Chondrocyte (in vitro differentiated cells): ENCODE measurements at regions not wholly inside any gene's neighbourhood (a gene's known extent, or its start where the extent isn't known, plus 50 kb on each side); places are given as distances from the start of the nearest gene placed in this dataset.
"Not testable (repeated sequence)": the region's sequence is repeated elsewhere in the genome, so short reads cannot be mapped to it uniquely, and the experiment has no call there.

Experiments used
- DNase-seq: peaks from one replicate; pipeline ENCODE4 v3.0.0; 2021; ENCODE audit warnings: mixed read lengths, low spot score
- H3K27ac Mint-ChIP-seq: one replicate; pipeline ENCODE4 v1.8.0; 2021; ENCODE audit warnings: mild to moderate bottlenecking, moderate library complexity, mixed read lengths; ENCODE audit not compliant: unreplicated experiment
- H3K27me3 Mint-ChIP-seq: 2 replicates; pipeline ENCODE4 v1.8.0; 2021; ENCODE audit warnings: low read depth, mixed read lengths
- H3K36me3 Mint-ChIP-seq: 2 replicates; pipeline ENCODE4 v1.8.0; 2021; ENCODE audit warnings: low read depth, mixed read lengths
- H3K4me1 Mint-ChIP-seq: 2 replicates; pipeline ENCODE4 v1.8.0; 2021; ENCODE audit warnings: low read depth, mild to moderate bottlenecking, mixed read lengths
- H3K4me3 Mint-ChIP-seq: one replicate; pipeline ENCODE4 v1.8.0; 2021; ENCODE audit warnings: mild to moderate bottlenecking, moderate library complexity, mixed read lengths; ENCODE audit not compliant: unreplicated experiment
- H3K9me3 Mint-ChIP-seq: 2 replicates; pipeline ENCODE4 v1.8.0; 2021; ENCODE audit warnings: low read depth, mixed read lengths
- TF ChIP-seq, protein P1 (sequence below): fragments of 200-600 bp; sonication (generic); IDR thresholded peaks from 2 replicates; pipeline ENCODE4 v1.5.0; 2021; ENCODE audit warnings: antibody characterized with exemption, mild to moderate bottlenecking, moderate library complexity

DNA sequence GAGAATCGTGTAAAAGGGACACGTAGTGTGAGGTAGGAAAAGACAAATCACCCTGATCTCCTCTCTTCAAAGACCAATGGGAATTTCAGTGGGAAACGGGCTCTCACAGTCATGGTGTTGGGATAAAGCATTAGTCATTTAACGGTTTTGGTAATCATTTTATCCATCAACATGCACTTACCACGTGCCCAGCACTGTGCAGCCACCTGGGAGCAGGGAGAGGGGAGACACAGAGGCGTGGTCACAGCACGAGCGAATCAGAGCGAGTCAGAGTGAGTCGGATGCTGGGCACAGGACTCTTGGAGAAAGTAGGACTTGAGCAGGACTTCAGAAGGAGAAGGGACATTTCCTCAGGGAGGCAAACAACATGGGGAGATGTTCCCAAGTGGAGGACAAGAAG lies 130.8 kb downstream of the MINAR1 start:
- Mint-ChIP-seq H3K4me1 (no peaks in the 10 kb centered on the region), H3K27ac (no peak overlapping the region), H3K27me3 (peaks cover 18% of the 10 kb centered on the region), H3K9me3 (peaks cover 7% of the 10 kb centered on the region), H3K36me3 (no peaks in the 10 kb centered on the region), H3K4me3 (no peak overlapping the region)
- TF ChIP-seq, protein P1, sequence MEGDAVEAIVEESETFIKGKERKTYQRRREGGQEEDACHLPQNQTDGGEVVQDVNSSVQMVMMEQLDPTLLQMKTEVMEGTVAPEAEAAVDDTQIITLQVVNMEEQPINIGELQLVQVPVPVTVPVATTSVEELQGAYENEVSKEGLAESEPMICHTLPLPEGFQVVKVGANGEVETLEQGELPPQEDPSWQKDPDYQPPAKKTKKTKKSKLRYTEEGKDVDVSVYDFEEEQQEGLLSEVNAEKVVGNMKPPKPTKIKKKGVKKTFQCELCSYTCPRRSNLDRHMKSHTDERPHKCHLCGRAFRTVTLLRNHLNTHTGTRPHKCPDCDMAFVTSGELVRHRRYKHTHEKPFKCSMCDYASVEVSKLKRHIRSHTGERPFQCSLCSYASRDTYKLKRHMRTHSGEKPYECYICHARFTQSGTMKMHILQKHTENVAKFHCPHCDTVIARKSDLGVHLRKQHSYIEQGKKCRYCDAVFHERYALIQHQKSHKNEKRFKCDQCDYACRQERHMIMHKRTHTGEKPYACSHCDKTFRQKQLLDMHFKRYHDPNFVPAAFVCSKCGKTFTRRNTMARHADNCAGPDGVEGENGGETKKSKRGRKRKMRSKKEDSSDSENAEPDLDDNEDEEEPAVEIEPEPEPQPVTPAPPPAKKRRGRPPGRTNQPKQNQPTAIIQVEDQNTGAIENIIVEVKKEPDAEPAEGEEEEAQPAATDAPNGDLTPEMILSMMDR: no peak
- no peak for DNase-seq

DNA sequence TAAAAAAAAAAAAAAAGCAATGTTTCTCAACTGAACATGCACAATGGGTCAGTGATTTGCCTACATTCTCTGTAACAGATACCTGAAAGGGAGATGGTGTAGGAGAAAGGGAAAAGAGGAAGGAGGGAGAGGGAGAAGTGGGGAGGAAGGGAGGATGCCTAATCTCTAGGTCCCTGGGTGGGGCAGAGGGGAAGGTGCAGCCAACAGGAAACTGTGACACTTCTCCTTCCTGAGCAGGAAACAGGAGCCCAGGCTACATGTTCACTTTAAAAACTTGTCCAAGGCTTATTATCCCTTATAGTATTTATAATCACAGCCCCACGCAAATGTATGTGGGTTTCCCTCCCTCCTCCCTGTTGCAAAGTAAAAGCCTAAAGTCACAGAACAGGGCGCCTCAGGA lies 137.9 kb downstream of the MINAR1 start:
- H3K27ac Mint-ChIP-seq: no peak overlapping the region
- peaks cover 14% of the 10 kb centered on the region for H3K9me3 Mint-ChIP-seq
- TF ChIP-seq, protein P1: no peak
- H3K36me3 Mint-ChIP-seq: peaks cover 2% of the 10 kb centered on the region
- H3K4me3 Mint-ChIP-seq: no peak overlapping the region
- no peaks in the 10 kb centered on the region for H3K4me1 Mint-ChIP-seq
- H3K27me3 Mint-ChIP-seq: peaks cover 2% of the 10 kb centered on the region
- no peak for DNase-seq

DNA sequence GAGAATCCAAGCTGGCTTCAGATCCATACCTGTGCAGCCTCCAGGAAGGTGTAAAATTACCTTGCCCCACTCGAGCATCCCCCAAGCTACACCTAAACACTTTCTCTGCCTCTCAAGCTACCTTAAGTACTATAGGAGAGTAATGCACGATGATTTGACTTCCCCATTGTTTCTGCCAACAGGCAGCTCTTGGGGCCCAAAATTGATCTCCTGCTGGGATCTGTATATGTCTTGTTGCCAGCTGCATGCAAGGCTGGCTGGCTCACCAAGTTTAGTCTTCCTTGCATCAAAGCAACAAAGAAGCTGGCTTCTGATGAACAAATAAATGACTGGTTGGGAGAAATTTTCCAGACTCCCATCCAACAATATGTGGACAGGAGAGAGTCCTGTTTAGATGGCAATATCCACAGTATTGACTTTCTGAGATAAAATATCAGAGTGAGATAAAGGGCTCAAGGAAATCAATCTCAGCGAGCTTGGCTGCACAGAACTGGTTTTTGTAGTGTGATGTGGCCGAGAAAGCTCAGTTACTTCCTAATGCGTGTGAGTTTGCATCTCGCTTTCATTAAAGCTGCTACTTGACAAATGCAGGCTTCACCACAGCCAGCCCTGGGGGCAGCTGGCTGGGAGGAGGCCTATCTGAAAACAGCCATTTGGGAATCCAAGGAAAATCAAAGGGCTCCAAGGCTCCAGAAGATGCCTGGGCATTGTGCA lies 140.7 kb downstream of the MINAR1 start:
- peaks cover 7% of the 10 kb centered on the region for H3K9me3 Mint-ChIP-seq
- TF ChIP-seq, protein P1: no peak
- no peak overlapping the region for H3K27ac Mint-ChIP-seq
- no peaks in the 10 kb centered on the region for H3K4me1 Mint-ChIP-seq
- peaks cover 2% of the 10 kb centered on the region for H3K36me3 Mint-ChIP-seq
- DNase-seq: no peak
- H3K27me3 Mint-ChIP-seq: peaks cover 4% of the 10 kb centered on the region
- H3K4me3 Mint-ChIP-seq: no peak overlapping the region

DNA sequence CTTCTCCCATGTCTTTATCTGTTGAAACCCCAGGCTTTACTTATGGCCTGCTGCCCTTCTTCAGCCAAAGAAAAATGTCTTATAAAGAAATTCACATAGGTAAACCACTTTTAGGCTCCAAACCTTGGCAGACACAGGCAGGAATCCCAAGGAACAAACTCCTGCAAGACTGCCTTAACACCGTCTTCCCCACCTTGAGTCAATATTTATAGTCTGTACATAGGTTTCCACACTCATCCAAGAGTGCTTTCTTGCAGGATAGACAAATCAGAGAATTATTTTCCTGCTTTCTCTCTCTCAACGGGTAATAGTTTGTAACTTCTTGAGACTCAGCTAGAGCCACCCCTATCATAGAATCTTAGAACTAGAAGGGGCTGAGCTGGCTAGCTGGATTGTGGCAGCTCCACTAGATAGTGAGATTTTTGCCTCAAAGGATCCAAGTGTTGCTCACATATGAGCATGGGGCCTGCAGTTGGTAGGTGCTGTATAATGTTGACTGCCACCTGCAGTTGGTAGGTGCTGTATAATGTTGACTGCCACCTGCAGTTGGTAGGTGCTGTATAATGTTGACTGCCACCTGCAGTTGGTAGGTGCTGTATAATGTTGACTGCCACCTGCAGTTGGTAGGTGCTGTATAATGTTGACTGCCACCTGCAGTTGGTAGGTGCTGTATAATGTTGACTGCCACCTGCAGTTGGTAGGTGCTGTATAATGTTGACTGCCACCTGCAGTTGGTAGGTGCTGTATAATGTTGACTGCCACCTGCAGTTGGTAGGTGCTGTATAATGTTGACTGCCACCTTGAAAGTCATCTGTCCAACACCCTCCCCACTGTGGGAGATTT lies 142.5 kb downstream of the MINAR1 start:
- not testable (repeated sequence) for H3K4me1 Mint-ChIP-seq, H3K9me3 Mint-ChIP-seq, H3K36me3 Mint-ChIP-seq, H3K4me3 Mint-ChIP-seq, DNase-seq, H3K27me3 Mint-ChIP-seq, H3K27ac Mint-ChIP-seq

DNA sequence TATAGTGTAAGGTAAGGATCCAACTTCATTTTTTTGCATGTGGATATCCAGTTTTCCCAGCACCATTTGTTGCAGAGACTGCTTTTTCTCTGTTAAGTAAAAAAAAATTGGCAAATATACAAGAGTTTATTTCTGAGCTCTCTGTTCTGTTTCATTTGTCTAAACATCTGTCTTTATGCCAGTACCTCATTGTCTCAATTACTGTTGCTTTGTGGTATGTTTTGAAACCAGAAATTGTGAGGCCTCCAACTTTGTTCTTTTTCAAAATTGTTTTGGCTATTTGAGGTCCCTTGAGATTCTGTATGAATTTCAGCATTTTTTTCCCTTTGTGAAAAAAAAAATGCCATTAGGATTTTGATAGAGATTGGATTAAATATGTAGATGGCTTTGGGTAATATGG lies 150.5 kb downstream of the MINAR1 start:
- no peak overlapping the region for H3K27ac Mint-ChIP-seq
- H3K27me3 Mint-ChIP-seq: peaks cover 47% of the 10 kb centered on the region
- no peaks in the 10 kb centered on the region for H3K36me3 Mint-ChIP-seq
- no peak overlapping the region for H3K4me3 Mint-ChIP-seq
- DNase-seq: no peak
- TF ChIP-seq, protein P1: no peak
- peaks cover 8% of the 10 kb centered on the region for H3K9me3 Mint-ChIP-seq
- H3K4me1 Mint-ChIP-seq: no peaks in the 10 kb centered on the region
